ENCODE measurements at regions not wholly inside any gene's neighbourhood (a gene's known extent, or its start where the extent isn't known, plus 50 kb on each side); places are given as distances from the start of the nearest gene placed in this dataset.

DNA sequence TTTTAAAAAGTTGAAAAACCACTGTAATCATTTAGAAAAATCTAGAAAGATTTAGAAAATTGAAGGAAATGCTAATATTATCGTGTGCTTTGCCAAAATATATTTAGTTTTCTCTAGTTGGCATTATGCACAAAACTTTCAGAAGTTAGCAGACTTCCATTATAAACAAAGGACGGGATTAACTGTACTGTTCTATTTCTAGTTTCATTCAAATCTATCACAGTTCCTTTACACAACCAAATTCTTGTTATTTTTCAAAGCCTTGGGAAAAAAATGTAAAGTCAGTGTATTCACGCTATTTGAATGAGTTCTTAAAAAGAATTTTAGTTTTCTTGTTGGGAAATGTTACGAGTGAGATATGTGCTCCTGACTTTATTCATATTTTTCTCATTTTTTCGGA, 277.8 kb downstream of the LMO7 start:
- no peaks in the 10 kb centered on the region for H3K23me2 ChIP-seq (ENCODE audit: insufficient read length, low read depth, low read length, poor library complexity, severe bottlenecking)
- Mint-ChIP-seq H3K27ac (no peak overlapping the region), H3K27me3 (ENCODE audit: low read depth) (no peaks in the 10 kb centered on the region), H3K36me3 (ENCODE audit: insufficient read depth in 1 of 3, low read depth in 3 of 3) (no peaks in the 10 kb centered on the region), H3K4me1 (no peaks in the 10 kb centered on the region), H3K4me3 (no peak overlapping the region), H3K9me3 (no peaks in the 10 kb centered on the region)
- no peak overlapping the region for H2BK15ac ChIP-seq (ENCODE audit: low read depth, low read length)
- no CpG with 5 or more reads among the region's 5 CpGs for WGBS (ENCODE audit: extremely low coverage, insufficient read length, low lambda C conversion rate)
- no peak overlapping the region for H2BK120ac ChIP-seq (ENCODE audit: low read depth, low read length, poor library complexity, severe bottlenecking)
- H3K4ac ChIP-seq (ENCODE audit: low read depth, low read length) = no peak overlapping the region
- H2BK5ac ChIP-seq (ENCODE audit: insufficient read length, low read length) = no peak overlapping the region
- no peaks in the 10 kb centered on the region for H4K20me1 ChIP-seq (ENCODE audit: control insufficient read depth, insufficient read depth, insufficient read length)
- H3K27ac ChIP-seq (ENCODE audit: insufficient read length, low read depth, low read length) = no peak overlapping the region
- no peak overlapping the region for H3T11ph ChIP-seq (ENCODE audit: low read length)
- TF ChIP-seq, protein P1, sequence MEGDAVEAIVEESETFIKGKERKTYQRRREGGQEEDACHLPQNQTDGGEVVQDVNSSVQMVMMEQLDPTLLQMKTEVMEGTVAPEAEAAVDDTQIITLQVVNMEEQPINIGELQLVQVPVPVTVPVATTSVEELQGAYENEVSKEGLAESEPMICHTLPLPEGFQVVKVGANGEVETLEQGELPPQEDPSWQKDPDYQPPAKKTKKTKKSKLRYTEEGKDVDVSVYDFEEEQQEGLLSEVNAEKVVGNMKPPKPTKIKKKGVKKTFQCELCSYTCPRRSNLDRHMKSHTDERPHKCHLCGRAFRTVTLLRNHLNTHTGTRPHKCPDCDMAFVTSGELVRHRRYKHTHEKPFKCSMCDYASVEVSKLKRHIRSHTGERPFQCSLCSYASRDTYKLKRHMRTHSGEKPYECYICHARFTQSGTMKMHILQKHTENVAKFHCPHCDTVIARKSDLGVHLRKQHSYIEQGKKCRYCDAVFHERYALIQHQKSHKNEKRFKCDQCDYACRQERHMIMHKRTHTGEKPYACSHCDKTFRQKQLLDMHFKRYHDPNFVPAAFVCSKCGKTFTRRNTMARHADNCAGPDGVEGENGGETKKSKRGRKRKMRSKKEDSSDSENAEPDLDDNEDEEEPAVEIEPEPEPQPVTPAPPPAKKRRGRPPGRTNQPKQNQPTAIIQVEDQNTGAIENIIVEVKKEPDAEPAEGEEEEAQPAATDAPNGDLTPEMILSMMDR (conservative IDR thresholded peaks at IDR 0.05) = no peak
- no peak overlapping the region for H2BK20ac ChIP-seq (ENCODE audit: low read depth, low read length, poor library complexity, severe bottlenecking)
- no peak overlapping the region for H3K18ac ChIP-seq (ENCODE audit: insufficient read length, low read depth, low read length)
- H2AK5ac ChIP-seq (ENCODE audit: insufficient read length, low read length) = no peak overlapping the region
- H3K4me1 ChIP-seq (ENCODE audit: insufficient read depth, low read length) = no peaks in the 10 kb centered on the region
- H2AFZ ChIP-seq (ENCODE audit: low read length) = no peak overlapping the region
- H3K9ac ChIP-seq (ENCODE audit: extremely low read depth, insufficient read length, low read length) = no peak overlapping the region
- H3K23ac ChIP-seq (ENCODE audit: insufficient read length, low read depth, low read length) = no peak overlapping the region
- no peaks in the 10 kb centered on the region for H3K9me3 ChIP-seq (ENCODE audit: control insufficient read depth, low read depth, low read length)
- no peak overlapping the region for H2BK12ac ChIP-seq (ENCODE audit: insufficient read length, low read depth, low read length)
- no peak overlapping the region for H4K8ac ChIP-seq (replicated peaks; ENCODE audit: insufficient read length, low read depth, low read length)
- no peak overlapping the region for H3K14ac ChIP-seq (ENCODE audit: insufficient read depth, low read length)
- H3K79me1 ChIP-seq (ENCODE audit: insufficient read depth, low read depth, low read length, poor library complexity, severe bottlenecking) = no peaks in the 10 kb centered on the region
- no peak for DNase-seq
- H3K27me3 ChIP-seq (ENCODE audit: insufficient read depth, low read length) = no peaks in the 10 kb centered on the region
- H4K91ac ChIP-seq (ENCODE audit: insufficient read length, low read depth, low read length) = no peak overlapping the region
- no peaks in the 10 kb centered on the region for H3K79me2 ChIP-seq (ENCODE audit: insufficient read depth, low read length)
- H4K5ac ChIP-seq (ENCODE audit: insufficient read length, low read depth, low read length) = no peak overlapping the region
- no peak overlapping the region for H3K4me2 ChIP-seq (ENCODE audit: insufficient read depth, insufficient read length, low read length)
- H3K56ac ChIP-seq (ENCODE audit: insufficient read length, low read depth, low read length) = no peak overlapping the region
